BE2C (cell line): ENCODE measurements at regions not wholly inside any gene's neighbourhood (a gene's known extent, or its start where the extent isn't known, plus 50 kb on each side); places are given as distances from the start of the nearest gene placed in this dataset.
A peak's percentile ranks its signal among the peaks of the same experiment; 100 is the strongest.

Experiments used
- DNase-seq: peaks from one replicate; pipeline ENCODE4 v3.0.0-alpha.2; 2020
- H3K27me3 ChIP-seq: fragments of 250-450 bp; sonication (Bioruptor Pico); 2 replicates; pipeline ENCODE4 v1.5.1; 2020; ENCODE audit warnings: mild to moderate bottlenecking
- H3K36me3 ChIP-seq: fragments of 250-450 bp; sonication (Bioruptor Pico); 2 replicates; pipeline ENCODE4 v1.5.1; 2020; ENCODE audit warnings: mild to moderate bottlenecking
- H3K4me1 ChIP-seq: fragments of 250-450 bp; sonication (Bioruptor Pico); 2 replicates; pipeline ENCODE4 v1.5.1; 2020
- H3K4me3 ChIP-seq: 2 replicates; pipeline ENCODE4 v1.5.1; 2011; ENCODE audit warnings: low read depth, low read length
- H3K9me3 ChIP-seq: fragments of 250-450 bp; sonication (Bioruptor Pico); 2 replicates; pipeline ENCODE4 v1.5.1; 2020
- TF ChIP-seq, protein P1 (sequence below): IDR thresholded peaks from 2 replicates; pipeline ENCODE4 v1.5.1; 2012; ENCODE audit warnings: mild to moderate bottlenecking, low read depth, low read length

GRCh38 chr9:78856144-78856543 is 559.2 kb downstream of the PSAT1 start:
- Histone ChIP-seq H3K36me3 (no peaks in the 10 kb centered on the region), H3K9me3 (no peaks in the 10 kb centered on the region), H3K4me3 (no peak overlapping the region), H3K27me3 (no peaks in the 10 kb centered on the region), H3K4me1 (no peaks in the 10 kb centered on the region; the same call in none of the 2 replicates)
- DNase-seq, result no peak
- TF ChIP-seq, protein P1, sequence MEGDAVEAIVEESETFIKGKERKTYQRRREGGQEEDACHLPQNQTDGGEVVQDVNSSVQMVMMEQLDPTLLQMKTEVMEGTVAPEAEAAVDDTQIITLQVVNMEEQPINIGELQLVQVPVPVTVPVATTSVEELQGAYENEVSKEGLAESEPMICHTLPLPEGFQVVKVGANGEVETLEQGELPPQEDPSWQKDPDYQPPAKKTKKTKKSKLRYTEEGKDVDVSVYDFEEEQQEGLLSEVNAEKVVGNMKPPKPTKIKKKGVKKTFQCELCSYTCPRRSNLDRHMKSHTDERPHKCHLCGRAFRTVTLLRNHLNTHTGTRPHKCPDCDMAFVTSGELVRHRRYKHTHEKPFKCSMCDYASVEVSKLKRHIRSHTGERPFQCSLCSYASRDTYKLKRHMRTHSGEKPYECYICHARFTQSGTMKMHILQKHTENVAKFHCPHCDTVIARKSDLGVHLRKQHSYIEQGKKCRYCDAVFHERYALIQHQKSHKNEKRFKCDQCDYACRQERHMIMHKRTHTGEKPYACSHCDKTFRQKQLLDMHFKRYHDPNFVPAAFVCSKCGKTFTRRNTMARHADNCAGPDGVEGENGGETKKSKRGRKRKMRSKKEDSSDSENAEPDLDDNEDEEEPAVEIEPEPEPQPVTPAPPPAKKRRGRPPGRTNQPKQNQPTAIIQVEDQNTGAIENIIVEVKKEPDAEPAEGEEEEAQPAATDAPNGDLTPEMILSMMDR, result no peak

DNA sequence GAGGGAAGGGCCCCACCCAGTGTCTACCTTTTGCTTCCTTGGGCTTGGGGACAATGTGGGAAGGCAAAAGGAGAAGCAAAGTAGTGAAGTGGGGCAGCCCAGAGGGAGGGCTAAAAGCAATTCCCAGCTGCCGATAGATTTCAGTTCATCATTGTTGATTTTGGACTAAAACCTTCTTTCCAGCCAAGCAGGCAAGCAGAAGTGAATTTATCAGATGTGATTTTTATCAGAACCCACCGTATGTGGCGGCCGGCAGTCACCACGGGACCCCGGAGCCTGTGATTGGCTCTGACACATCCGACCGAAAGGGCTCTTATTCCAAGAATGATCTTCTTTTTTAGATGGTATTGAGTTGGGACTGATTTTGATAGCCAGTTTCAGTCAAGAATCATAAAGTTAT is 559.9 kb downstream of the PSAT1 start:
- Histone ChIP-seq H3K36me3 (no peaks in the 10 kb centered on the region), H3K27me3 (no peaks in the 10 kb centered on the region), H3K4me1 (no peaks in the 10 kb centered on the region; the same call in none of the 2 replicates), H3K9me3 (no peaks in the 10 kb centered on the region), H3K4me3 (no peak overlapping the region)
- TF ChIP-seq, protein P1, result no peak
- DNase-seq, result no peak

DNA sequence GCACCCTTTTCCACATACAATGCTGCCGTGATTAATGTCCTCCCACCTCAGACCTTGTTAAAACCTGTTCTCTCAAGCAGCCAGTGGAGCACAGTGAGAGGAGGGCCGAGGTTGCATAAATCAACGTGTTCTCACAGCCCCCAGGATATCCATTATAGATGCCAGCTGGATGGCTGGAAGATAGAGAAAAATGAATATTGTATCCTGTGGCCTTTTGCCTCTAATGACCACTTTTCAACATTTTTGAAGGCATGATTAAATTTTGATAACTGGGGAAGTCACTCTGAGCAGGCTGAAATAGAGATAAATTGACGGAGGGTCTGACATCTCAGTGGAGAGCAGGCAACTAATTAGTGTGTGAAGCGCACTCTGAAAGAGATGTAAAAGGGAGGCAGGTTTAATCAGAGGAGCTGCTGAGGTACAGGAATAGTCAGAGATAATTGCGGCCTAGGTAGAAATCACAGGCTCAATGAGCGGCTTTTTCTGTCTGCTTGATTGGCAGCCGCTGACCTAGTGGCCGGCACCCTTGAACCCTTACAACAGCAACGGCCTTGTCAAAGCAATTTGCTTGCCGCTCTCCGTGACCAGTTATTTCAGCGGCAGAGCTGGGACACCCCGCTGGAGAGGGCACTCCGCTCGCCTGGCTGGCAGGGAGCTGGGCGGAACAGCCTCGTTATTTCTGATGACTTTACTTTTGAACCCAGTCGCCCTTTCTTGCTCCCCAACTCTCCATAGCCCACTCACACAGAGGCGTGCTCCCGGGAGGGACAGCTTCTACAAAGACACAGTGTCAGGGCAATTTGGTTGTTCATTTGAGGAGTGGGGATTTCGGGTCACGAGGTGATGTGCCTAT is 560.7 kb downstream of the PSAT1 start:
- H3K36me3 ChIP-seq, result no peaks in the 10 kb centered on the region
- H3K9me3 ChIP-seq, result no peaks in the 10 kb centered on the region
- no peak for DNase-seq
- TF ChIP-seq, protein P1, result no peak
- no peaks in the 10 kb centered on the region; the same call in none of the 2 replicates for H3K4me1 ChIP-seq
- no peak overlapping the region for H3K4me3 ChIP-seq
- H3K27me3 ChIP-seq, result no peaks in the 10 kb centered on the region

- Histone ChIP-seq H3K9me3 (no peaks in the 10 kb centered on the region), H3K4me3 (no peak overlapping the region), H3K27me3 (no peaks in the 10 kb centered on the region), H3K36me3 (no peaks in the 10 kb centered on the region), H3K4me1 (no peaks in the 10 kb centered on the region; the same call in none of the 2 replicates)
- DNase-seq, result no peak
- TF ChIP-seq, protein P1, result no peak
These were observed 561.3 kb downstream of the PSAT1 start for GRCh38 chr9:78858266-78858665.

DNA sequence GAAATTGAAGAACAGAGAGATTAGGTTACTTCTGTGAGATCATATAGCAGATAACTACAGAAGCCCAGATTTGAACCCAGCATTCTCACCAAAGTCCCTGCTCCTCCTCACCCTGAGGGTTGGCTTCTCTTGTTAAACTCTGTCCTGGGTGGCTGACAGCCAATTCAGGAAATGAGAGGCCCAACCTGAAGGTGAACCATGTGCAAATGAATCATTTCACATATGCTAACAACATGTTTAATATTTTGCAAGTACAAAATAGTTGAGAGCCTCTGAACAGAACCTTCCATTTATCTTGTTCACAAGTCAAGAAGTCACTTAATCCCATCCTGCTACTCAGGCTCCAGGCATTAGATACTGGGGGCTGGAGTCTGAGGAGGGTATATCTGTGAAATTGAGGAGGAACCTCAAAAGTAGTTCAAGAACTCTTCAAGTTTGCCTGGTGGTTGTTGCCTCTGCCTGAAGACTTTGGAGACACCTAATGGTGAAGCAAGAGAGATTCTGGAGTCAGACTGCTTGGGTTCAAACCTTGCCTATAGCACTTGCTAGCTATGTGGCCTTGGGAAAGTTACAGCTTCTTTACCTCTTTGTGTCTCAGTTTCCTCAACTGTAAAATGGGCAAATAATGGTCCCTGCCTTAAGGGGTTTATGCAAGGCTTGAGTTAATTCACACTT is 564.0 kb downstream of the PSAT1 start:
- Histone ChIP-seq H3K4me1 (no peaks in the 10 kb centered on the region; the same call in none of the 2 replicates), H3K4me3 (no peak overlapping the region), H3K9me3 (no peaks in the 10 kb centered on the region), H3K36me3 (no peaks in the 10 kb centered on the region), H3K27me3 (no peaks in the 10 kb centered on the region)
- no peak for DNase-seq
- TF ChIP-seq, protein P1, result 0 out of 2 replicates have a peak, but pooled peaks have one; percentile 5
